OCI-LY7 (cell line): ENCODE measurements at regions not wholly inside any gene's neighbourhood (a gene's known extent, or its start where the extent isn't known, plus 50 kb on each side); places are given as distances from the start of the nearest gene placed in this dataset.

Experiments
- CTCF ChIP-seq: fragments of 200-600 bp; sonication (generic); conservative IDR thresholded peaks from 2 replicates; pipeline ENCODE4 v1.5.1; 2014; ENCODE audit warnings: mild to moderate bottlenecking, antibody characterized with exemption, low read length, moderate library complexity, mixed read lengths
- EZH2phosphoT487 ChIP-seq: fragments of 200-600 bp; sonication (generic); IDR thresholded peaks from 2 replicates; pipeline ENCODE4 v1.6.1; 2018; ENCODE audit warnings: low read depth, borderline replicate concordance, mild to moderate bottlenecking, mixed run types, antibody characterized with exemption, low read length, moderate library complexity, mixed read lengths

- TF ChIP-seq CTCF = no peak
- no peak for TF ChIP-seq EZH2phosphoT487
These were observed 196.0 kb downstream of the MYLK4 start for GRCh38 chr6:2554651-2555260.
